IMR-90 (cell line): ENCODE measurements at regions not wholly inside any gene's neighbourhood (a gene's known extent, or its start where the extent isn't known, plus 50 kb on each side); places are given as distances from the start of the nearest gene placed in this dataset.

Source experiments
- ATAC-seq: fragments of 200-7000 bp; cut with Tn5 transposase; 2 replicates; pipeline ENCODE4 v1.9.1; 2020; ENCODE audit warnings: low read depth, mild to moderate bottlenecking, moderate library complexity
- BruUV-seq: library from RNA; stranded (reverse); fragments of 400-500 nt; replicated peaks from 2 replicates; lab custom pipeline; 2021; lab: Mats Ljungman, UMichigan
- CTCF ChIA-PET: fragments of 300-600 bp; formaldehyde crosslinking; extraction: SDS; loops from one replicate; lab custom pipeline; 2021; ENCODE audit warnings: antibody characterized with exemption; lab: Yijun Ruan, JAX
- POLR2A ChIA-PET: fragments of 300-600 bp; sonication (Branson Sonifier 250); formaldehyde crosslinking; loops from one replicate; lab custom pipeline; 2022; ENCODE audit warnings: antibody characterized with exemption; ENCODE audit not compliant: unreplicated experiment; lab: Charles Lee
- DNase-seq: peaks from one replicate; pipeline ENCODE4 v3.0.0; 2013
- H2AFZ ChIP-seq: replicated peaks from 2 replicates; pipeline ENCODE3; 2013; ENCODE audit warnings: low read length, mild to moderate bottlenecking; ENCODE audit not compliant: poor library complexity
- H2AK5ac ChIP-seq: 2 replicates; pipeline ENCODE4 v1.6.1; 2013; ENCODE audit warnings: low read depth, low read length, inconsistent platforms
- H2AK9ac ChIP-seq: replicated peaks from 2 replicates; pipeline ENCODE3; 2013; ENCODE audit warnings: mild to moderate bottlenecking, low read depth, low read length, moderate library complexity; ENCODE audit not compliant: poor library complexity
- H2BK120ac ChIP-seq: 2 replicates; pipeline ENCODE4 v1.6.1; 2013; ENCODE audit warnings: low read depth, low read length, inconsistent platforms
- H2BK15ac ChIP-seq: 3 replicates; pipeline ENCODE4 v1.6.1; 2013; ENCODE audit warnings: low read depth, low read length, inconsistent platforms
- H2BK20ac ChIP-seq: 2 replicates; pipeline ENCODE4 v1.6.1; 2013; ENCODE audit warnings: low read depth, mild to moderate bottlenecking, inconsistent platforms, low read length, moderate library complexity
- H2BK5ac ChIP-seq: 2 replicates; pipeline ENCODE4 v1.6.1; 2013; ENCODE audit warnings: mild to moderate bottlenecking, low read depth, low read length, inconsistent platforms; ENCODE audit not compliant: poor library complexity, severe bottlenecking
- H3K14ac ChIP-seq: replicated peaks from 2 replicates; pipeline ENCODE4 v1.6.1; 2013; ENCODE audit warnings: low read depth, low read length, inconsistent platforms
- H3K18ac ChIP-seq: 2 replicates; pipeline ENCODE4 v1.6.1; 2013; ENCODE audit warnings: low read depth, low read length, control low read depth
- H3K23ac ChIP-seq: 2 replicates; pipeline ENCODE4 v1.6.1; 2013; ENCODE audit warnings: low read depth, low read length, inconsistent platforms
- H3K27ac ChIP-seq: 2 replicates; pipeline ENCODE4 v1.5.1; 2013; ENCODE audit warnings: mild to moderate bottlenecking, control low read depth, low read length; ENCODE audit not compliant: insufficient read depth
- H3K27me3 ChIP-seq: 2 replicates; pipeline ENCODE4 v1.6.1; 2013; ENCODE audit warnings: low read length; ENCODE audit not compliant: control insufficient read depth, insufficient read depth
- H3K36me3 ChIP-seq: 2 replicates; pipeline ENCODE4 v1.6.1; 2013; ENCODE audit warnings: low read length, mixed read lengths; ENCODE audit not compliant: control insufficient read depth, insufficient read depth
- H3K4ac ChIP-seq: 2 replicates; pipeline ENCODE4 v1.6.1; 2013; ENCODE audit warnings: low read depth, low read length, inconsistent platforms
- H3K4me1 ChIP-seq: 2 replicates; pipeline ENCODE4 v1.6.1; 2013; ENCODE audit warnings: low read length, mixed read lengths; ENCODE audit not compliant: control insufficient read depth, insufficient read depth
- H3K4me2 ChIP-seq: 2 replicates; pipeline ENCODE4 v1.6.1; 2013; ENCODE audit warnings: low read depth, mild to moderate bottlenecking, control low read depth, low read length, moderate library complexity
- H3K4me3 ChIP-seq: 2 replicates; pipeline ENCODE4 v1.5.1; 2013; ENCODE audit warnings: low read depth, mild to moderate bottlenecking, control low read depth, low read length, moderate library complexity; ENCODE audit not compliant: insufficient read depth
- H3K56ac ChIP-seq: 2 replicates; pipeline ENCODE4 v1.6.1; 2013; ENCODE audit warnings: low read length, inconsistent platforms; ENCODE audit not compliant: insufficient read depth; ENCODE audit errors: extremely low read depth
- H3K79me1 ChIP-seq, 2 experiments: 2 replicates each; pipeline ENCODE4 v1.6.1; 2013; ENCODE audit warnings: low read length in 2 of 2, inconsistent platforms in 1 of 2, low read depth in 1 of 2
- H3K9ac ChIP-seq: 2 replicates; pipeline ENCODE4 v1.6.1; 2013; ENCODE audit warnings: low read depth, low read length, control low read depth
- H3K9me1 ChIP-seq: 2 replicates; pipeline ENCODE4 v1.6.1; 2013; ENCODE audit warnings: low read length, inconsistent platforms; ENCODE audit not compliant: insufficient read depth
- H3K9me3 ChIP-seq: 2 replicates; pipeline ENCODE4 v1.6.1; 2013; ENCODE audit warnings: low read length; ENCODE audit not compliant: control insufficient read depth, insufficient read depth
- H4K20me1 ChIP-seq: 2 replicates; pipeline ENCODE4 v1.6.1; 2013; ENCODE audit warnings: low read length, inconsistent platforms; ENCODE audit not compliant: insufficient read depth
- H4K5ac ChIP-seq: 2 replicates; pipeline ENCODE4 v1.6.1; 2013; ENCODE audit warnings: mild to moderate bottlenecking, low read depth, low read length, control low read depth
- H4K8ac ChIP-seq, 2 experiments: 2 replicates each; pipeline ENCODE4 v1.6.1; 2013; ENCODE audit warnings: low read depth in 2 of 2, low read length in 2 of 2, control low read depth in 1 of 2, inconsistent platforms in 1 of 2
- H4K91ac ChIP-seq: 2 replicates; pipeline ENCODE4 v1.6.1; 2013; ENCODE audit warnings: low read depth, low read length, inconsistent platforms; ENCODE audit not compliant: insufficient read depth
- CEBPB ChIP-seq: IDR thresholded peaks from 2 replicates; pipeline ENCODE4 v1.6.1; 2012; ENCODE audit warnings: low read depth, low read length, improper control_type of control experiment
- CHD1 ChIP-seq: IDR thresholded peaks from 2 replicates; pipeline ENCODE4 v1.6.1; 2012; ENCODE audit warnings: low read depth, low read length, improper control_type of control experiment
- ELK1 ChIP-seq: fragments of 150-350 bp; IDR thresholded peaks from 2 replicates; pipeline ENCODE4 v1.6.1; 2016; ENCODE audit warnings: low read depth, mild to moderate bottlenecking, low read length, moderate library complexity, borderline replicate concordance
- MAFK ChIP-seq: IDR thresholded peaks from 2 replicates; pipeline ENCODE4 v1.6.1; 2012; ENCODE audit warnings: low read depth, low read length, improper control_type of control experiment
- MAZ ChIP-seq: IDR thresholded peaks from 2 replicates; pipeline ENCODE4 v1.6.1; 2012; ENCODE audit warnings: low read depth, mild to moderate bottlenecking, low read length, improper control_type of control experiment, moderate library complexity, borderline replicate concordance
- MXI1 ChIP-seq: IDR thresholded peaks from 2 replicates; pipeline ENCODE4 v1.6.1; 2012; ENCODE audit warnings: low read depth, mild to moderate bottlenecking, low read length, moderate library complexity, borderline replicate concordance
- RAD21 ChIP-seq: IDR thresholded peaks from 2 replicates; pipeline ENCODE4 v1.6.1; 2012; ENCODE audit warnings: low read length, improper control_type of control experiment
- RCOR1 ChIP-seq: IDR thresholded peaks from 2 replicates; pipeline ENCODE4 v1.6.1; 2012; ENCODE audit warnings: mild to moderate bottlenecking, low read length, improper control_type of control experiment; ENCODE audit not compliant: insufficient replicate concordance
- SMC3 ChIP-seq: fragments of 150-350 bp; IDR thresholded peaks from 2 replicates; pipeline ENCODE4 v1.6.1; 2016; ENCODE audit warnings: low read depth, mild to moderate bottlenecking, antibody characterized with exemption, low read length, moderate library complexity
- WGBS, 2 experiments: methylation state at CpG; one replicate each; pipeline versions ENCODE4 v1.1.5 to v1.1.7; 2013; ENCODE audit warnings: missing lambda C conversion rate in 2 of 2; ENCODE audit not compliant: insufficient read length in 1 of 2; ENCODE audit errors: extremely low coverage in 2 of 2; 5-methylcytosine and 5-hydroxymethylcytosine counted together
- dilution Hi-C: fragments of 300-500 bp; cut with HindIII; formaldehyde crosslinking; loops from one replicate; pipeline ENCODE4 v1.14.3; 2018; ENCODE audit warnings: low sequenced_read_pairs; ENCODE audit not compliant: unreplicated experiment
- in situ Hi-C: fragments of 300-500 bp; cut with MboI; formaldehyde crosslinking; loops from 3 replicates; pipeline ENCODE4 v1.14.3; 2019; ENCODE audit warnings: low sequenced_read_pairs, inconsistent platforms, mixed read lengths
- intact Hi-C: fragments of 100-400 bp; cut with micrococcal nuclease; formaldehyde crosslinking; loops from 2 replicates; pipeline ENCODE4 v1.10.0; 2022

- no peak overlapping the region for H4K5ac ChIP-seq
- no peak overlapping the region for H2AK5ac ChIP-seq
- H2AFZ ChIP-seq: no peak overlapping the region
- no CpG with 5 or more reads among the region's 1 CpG for WGBS, 2 experiments
- peaks cover 2% of the 10 kb centered on the region for H3K9me3 ChIP-seq
- H2BK5ac ChIP-seq: no peak overlapping the region
- DNase-seq (no peak), ATAC-seq (no peak)
- BruUV-seq: no TSS peak
- H3K14ac ChIP-seq: no peak overlapping the region
- no peak overlapping the region for H2BK15ac ChIP-seq
- H2BK20ac ChIP-seq: no peak overlapping the region
- ChIA-PET POLR2A (no interaction called here), CTCF (no interaction called here)
- H3K9ac ChIP-seq: no peak overlapping the region
- intact Hi-C loops: loop anchor here (10.0 kb wide), 1 partner anchor 1648 kb away; no protein-coding TSS in a partner anchor
- H3K36me3 ChIP-seq: no peaks in the 10 kb centered on the region
- no peaks in the 10 kb centered on the region for H3K4me1 ChIP-seq
- no peak overlapping the region for H3K4ac ChIP-seq
- no peak overlapping the region for H3K27ac ChIP-seq
- no peak overlapping the region for H3K4me2 ChIP-seq
- H2AK9ac ChIP-seq: no peak overlapping the region
- in situ Hi-C loops: no loop called here
- no peaks in the 10 kb centered on the region for H4K20me1 ChIP-seq
- H3K27me3 ChIP-seq: no peaks in the 10 kb centered on the region
- dilution Hi-C loops: no loop called here
- H4K8ac ChIP-seq: no peak overlapping the region
- no peak overlapping the region for H3K56ac ChIP-seq
- no peaks in the 10 kb centered on the region for H3K79me1 ChIP-seq
- H3K18ac ChIP-seq: no peak overlapping the region
- H3K9me1 ChIP-seq: no peaks in the 10 kb centered on the region
- no peak overlapping the region for H2BK120ac ChIP-seq
- no peak overlapping the region for H3K23ac ChIP-seq
- no peak overlapping the region for H3K4me3 ChIP-seq
- H4K91ac ChIP-seq: no peak overlapping the region
- TF ChIP-seq CEBPB: no peak
- no peak for TF ChIP-seq SMC3
- no peak for TF ChIP-seq MAZ
- no peak for TF ChIP-seq MXI1
- no peak for TF ChIP-seq ELK1
- TF ChIP-seq MAFK: no peak
- no peak for TF ChIP-seq RAD21
- TF ChIP-seq RCOR1: no peak
- no peak for TF ChIP-seq CHD1
Measured at GRCh38 chr11:42762348-42762747, 549.4 kb upstream of the API5 start.
